Activated CD4-positive, alpha-beta T cell treated with anti-CD3 and anti-CD28 coated beads, Interleukin-2, amount 10 ng/mL, durations not matched to agents 24 days and 14 days (primary cell): ENCODE measurements at regions not wholly inside any gene's neighbourhood (a gene's known extent, or its start where the extent isn't known, plus 50 kb on each side); places are given as distances from the start of the nearest gene placed in this dataset.

Experiments used
- DNase-seq: peaks from one replicate; pipeline ENCODE4 v3.0.0; 2022
- H3K27ac Mint-ChIP-seq: one replicate; pipeline ENCODE4 v1.8.0; 2022; ENCODE audit warnings: mild to moderate bottlenecking, mixed read lengths
- H3K27me3 Mint-ChIP-seq: one replicate; pipeline ENCODE4 v1.8.0; 2022; ENCODE audit warnings: mixed read lengths
- H3K36me3 Mint-ChIP-seq: one replicate; pipeline ENCODE4 v1.8.0; 2022; ENCODE audit warnings: low read depth, mild to moderate bottlenecking, mixed read lengths
- H3K4me1 Mint-ChIP-seq: one replicate; pipeline ENCODE4 v1.8.0; 2021; ENCODE audit warnings: mixed read lengths
- H3K4me3 Mint-ChIP-seq: one replicate; pipeline ENCODE4 v1.8.0; 2022; ENCODE audit warnings: mild to moderate bottlenecking, moderate library complexity, mixed read lengths
- H3K9me3 Mint-ChIP-seq: one replicate; pipeline ENCODE4 v1.8.0; 2021; ENCODE audit warnings: mixed read lengths
- intact Hi-C: fragments of 100-400 bp; cut with micrococcal nuclease; formaldehyde crosslinking; loops from one replicate; pipeline ENCODE4 v1.15.1; 2023

- no peak for DNase-seq
- no peaks in the 10 kb centered on the region for H3K27me3 Mint-ChIP-seq
- H3K4me3 Mint-ChIP-seq, result no peak overlapping the region
- no peak overlapping the region for H3K27ac Mint-ChIP-seq
- intact Hi-C loops, result no loop called here
- no peaks in the 10 kb centered on the region for H3K9me3 Mint-ChIP-seq
- H3K36me3 Mint-ChIP-seq, result no peaks in the 10 kb centered on the region
- no peaks in the 10 kb centered on the region for H3K4me1 Mint-ChIP-seq
Measured at GRCh38 chr12:77124767-77125166, 59.4 kb upstream of the E2F7 start.

DNA sequence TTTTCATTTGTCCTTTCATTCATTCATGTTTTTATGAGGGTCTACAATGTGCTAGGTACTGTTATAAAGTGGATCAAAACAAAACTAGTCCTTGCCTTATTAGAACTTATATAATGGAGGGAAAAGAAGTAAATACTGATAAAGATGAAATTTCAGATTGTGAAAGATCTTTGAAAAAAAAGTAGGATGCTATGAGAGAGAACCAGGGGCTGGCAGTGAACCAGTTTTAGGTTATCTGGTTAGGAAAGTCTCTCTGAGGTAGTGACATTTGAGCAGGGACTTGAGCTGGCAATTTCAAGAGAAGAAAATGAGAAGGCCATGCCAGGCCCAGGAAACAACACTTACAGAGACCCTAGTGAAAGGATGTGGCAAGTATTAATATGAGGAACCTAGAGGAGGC is 57.3 kb upstream of the E2F7 start:
- H3K36me3 Mint-ChIP-seq, result no peaks in the 10 kb centered on the region
- no peaks in the 10 kb centered on the region for H3K4me1 Mint-ChIP-seq
- no peaks in the 10 kb centered on the region for H3K9me3 Mint-ChIP-seq
- no peak overlapping the region for H3K4me3 Mint-ChIP-seq
- intact Hi-C loops, result no loop called here
- no peak for DNase-seq
- no peak overlapping the region for H3K27ac Mint-ChIP-seq
- no peaks in the 10 kb centered on the region for H3K27me3 Mint-ChIP-seq

DNA sequence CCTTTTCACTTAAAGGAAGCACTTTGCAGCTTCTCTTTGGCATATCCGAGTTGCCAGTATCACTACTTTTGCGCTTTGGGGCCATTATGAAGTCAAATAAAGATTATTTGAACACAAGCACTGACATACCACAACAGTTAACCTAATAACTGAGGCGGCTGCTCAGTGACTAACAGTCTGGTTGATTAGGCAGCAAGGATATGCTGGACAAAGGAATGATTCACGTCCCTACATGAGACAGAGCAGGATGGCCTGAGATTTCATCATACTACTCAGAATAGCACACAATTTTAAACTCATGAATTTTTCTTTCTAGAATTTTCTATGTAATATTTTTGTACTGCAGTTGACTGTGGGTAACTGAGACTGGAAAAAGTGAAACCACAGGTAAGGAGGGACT is 56.9 kb upstream of the E2F7 start:
- Mint-ChIP-seq H3K36me3 (no peaks in the 10 kb centered on the region), H3K4me1 (no peaks in the 10 kb centered on the region), H3K4me3 (no peak overlapping the region), H3K27ac (no peak overlapping the region), H3K9me3 (no peaks in the 10 kb centered on the region), H3K27me3 (no peaks in the 10 kb centered on the region)
- intact Hi-C loops, result no loop called here
- no peak for DNase-seq

GRCh38 chr12:77120156-77121085 is 55.1 kb upstream of the E2F7 start:
- H3K36me3 Mint-ChIP-seq, result no peaks in the 10 kb centered on the region
- no peak overlapping the region for H3K4me3 Mint-ChIP-seq
- intact Hi-C loops, result no loop called here
- no peaks in the 10 kb centered on the region for H3K27me3 Mint-ChIP-seq
- no peak overlapping the region for H3K27ac Mint-ChIP-seq
- DNase-seq, result no peak
- no peaks in the 10 kb centered on the region for H3K4me1 Mint-ChIP-seq
- no peaks in the 10 kb centered on the region for H3K9me3 Mint-ChIP-seq

DNA sequence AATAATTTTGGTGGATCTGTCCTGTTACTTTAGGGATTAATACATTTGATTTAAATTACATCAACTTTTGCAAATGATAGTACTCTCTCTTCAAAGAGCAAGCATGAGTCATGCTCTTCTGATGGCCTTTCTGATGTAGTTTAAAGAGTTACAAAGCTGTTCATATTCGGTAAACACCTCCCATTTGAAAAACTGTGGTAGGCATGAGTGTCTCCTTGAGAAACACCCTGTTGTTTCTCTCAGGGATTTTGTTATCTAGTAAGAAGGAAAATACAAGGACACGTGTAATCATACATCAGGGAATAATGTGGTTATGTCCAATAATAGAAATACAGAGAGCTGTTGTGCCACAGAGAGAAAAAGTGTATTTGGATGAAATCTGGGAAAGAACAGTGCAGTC is 53.3 kb upstream of the E2F7 start:
- no peaks in the 10 kb centered on the region for H3K4me1 Mint-ChIP-seq
- no peak overlapping the region for H3K27ac Mint-ChIP-seq
- H3K9me3 Mint-ChIP-seq, result no peaks in the 10 kb centered on the region
- H3K27me3 Mint-ChIP-seq, result no peaks in the 10 kb centered on the region
- no peak overlapping the region for H3K4me3 Mint-ChIP-seq
- H3K36me3 Mint-ChIP-seq, result no peaks in the 10 kb centered on the region
- intact Hi-C loops, result no loop called here
- no peak for DNase-seq

GRCh38 chr12:77116277-77116676 is 50.9 kb upstream of the E2F7 start:
- H3K36me3 Mint-ChIP-seq, result no peaks in the 10 kb centered on the region
- no peak for DNase-seq
- H3K27ac Mint-ChIP-seq, result no peak overlapping the region
- H3K4me1 Mint-ChIP-seq, result no peaks in the 10 kb centered on the region
- intact Hi-C loops, result no loop called here
- H3K4me3 Mint-ChIP-seq, result no peak overlapping the region
- H3K9me3 Mint-ChIP-seq, result peaks cover 1% of the 10 kb centered on the region
- H3K27me3 Mint-ChIP-seq, result no peaks in the 10 kb centered on the region

DNA sequence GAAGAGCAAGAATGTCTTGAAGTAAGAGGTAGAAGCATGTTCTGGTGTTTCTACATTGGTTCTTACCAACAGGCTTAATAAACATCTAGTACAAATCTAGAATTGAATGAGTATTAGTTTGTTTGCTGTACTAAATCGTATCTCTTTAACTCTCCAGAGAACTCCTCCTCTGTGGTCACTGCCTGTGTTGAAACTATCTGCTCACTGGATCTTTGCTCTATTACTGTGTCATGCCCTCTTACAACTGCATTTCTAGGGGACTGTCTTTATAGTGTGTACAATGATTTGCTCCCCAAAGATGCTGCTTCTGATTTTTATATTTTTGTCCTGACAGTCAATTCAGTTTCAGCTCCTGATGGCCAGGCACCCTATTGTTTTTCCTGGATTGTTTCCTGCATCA is 50.1 kb upstream of the E2F7 start:
- Mint-ChIP-seq H3K27ac (no peak overlapping the region), H3K9me3 (peaks cover 4% of the 10 kb centered on the region), H3K4me1 (no peaks in the 10 kb centered on the region), H3K36me3 (no peaks in the 10 kb centered on the region), H3K27me3 (no peaks in the 10 kb centered on the region), H3K4me3 (no peak overlapping the region)
- intact Hi-C loops, result no loop called here
- DNase-seq, result no peak
